Urinary bladder (tissue), 3 donors: ENCODE measurements at regions not wholly inside any gene's neighbourhood (a gene's known extent, or its start where the extent isn't known, plus 50 kb on each side); places are given as distances from the start of the nearest gene placed in this dataset.

Experiments
- DNase-seq: peaks from one replicate; pipeline ENCODE4 v3.0.0-alpha.2; 2015; ENCODE audit errors: extremely low spot score
- H3K27ac ChIP-seq: one replicate; pipeline ENCODE4 v1.5.1; 2013; ENCODE audit warnings: low read depth, mild to moderate bottlenecking, moderate library complexity
- H3K36me3 ChIP-seq: one replicate; pipeline ENCODE4 v1.6.1; 2013; ENCODE audit warnings: mild to moderate bottlenecking, moderate library complexity; ENCODE audit not compliant: insufficient read depth
- H3K4me1 ChIP-seq: one replicate; pipeline ENCODE4 v1.6.1; 2013; ENCODE audit warnings: mild to moderate bottlenecking, moderate library complexity; ENCODE audit not compliant: insufficient read depth
- H3K4me3 ChIP-seq: one replicate; pipeline ENCODE4 v1.5.1; 2013; ENCODE audit warnings: low read depth, low read length
- WGBS: extraction: QIAGEN DNeasy Blood & Tissue Kit; methylation state at CpG from one replicate; pipeline ENCODE4 v1.1.7; 2013; 5-methylcytosine and 5-hydroxymethylcytosine counted together
- donor health status: healthy with polysubstance abuse.
- donor health status: healthy.

GRCh38 chr16:13540771-13541170 lies 379.2 kb upstream of the ERCC4 start:
- H3K27ac ChIP-seq, result no peak overlapping the region
- no peaks in the 10 kb centered on the region for H3K4me1 ChIP-seq
- H3K36me3 ChIP-seq, result no peaks in the 10 kb centered on the region
- DNase-seq, result no peak
- H3K4me3 ChIP-seq, result no peak overlapping the region
- 79% methylated on average over 4 of the region's 4 CpGs for whole genome bisulfite sequencing

- Histone ChIP-seq H3K27ac (no peak overlapping the region), H3K4me1 (no peaks in the 10 kb centered on the region), H3K4me3 (no peak overlapping the region), H3K36me3 (no peaks in the 10 kb centered on the region)
- 70% methylated on average over 2 of the region's 2 CpGs for WGBS
- DNase-seq, result no peak
Measured at GRCh38 chr16:13542284-13542683, 377.7 kb upstream of the ERCC4 start.

GRCh38 chr16:13543850-13544249 lies 376.1 kb upstream of the ERCC4 start:
- DNase-seq, result no peak
- WGBS, result 33% methylated on average over 1 of the region's 1 CpG
- Histone ChIP-seq H3K4me3 (no peak overlapping the region), H3K4me1 (no peaks in the 10 kb centered on the region), H3K27ac (no peak overlapping the region), H3K36me3 (no peaks in the 10 kb centered on the region)

- WGBS, result 71% methylated on average over 2 of the region's 2 CpGs
- no peak overlapping the region for H3K4me3 ChIP-seq
- H3K4me1 ChIP-seq, result no peaks in the 10 kb centered on the region
Measured at GRCh38 chr16:13545271-13545670, 374.7 kb upstream of the ERCC4 start.

GRCh38 chr16:13550254-13550653 lies 369.7 kb upstream of the ERCC4 start:
- no peak for DNase-seq
- no peak overlapping the region for H3K27ac ChIP-seq
- 77% methylated on average over 6 of the region's 6 CpGs for WGBS
- no peaks in the 10 kb centered on the region for H3K36me3 ChIP-seq
- no peak overlapping the region for H3K4me3 ChIP-seq
- no peaks in the 10 kb centered on the region for H3K4me1 ChIP-seq

More at GRCh38 chr16:13545271-13545670, 374.7 kb upstream of the ERCC4 start:
- DNase-seq, result no peak
- Histone ChIP-seq H3K36me3 (no peaks in the 10 kb centered on the region), H3K27ac (no peak overlapping the region)

GRCh38 chr16:13552062-13552959 lies 367.6 kb upstream of the ERCC4 start:
- Histone ChIP-seq H3K4me3 (no peak overlapping the region), H3K27ac (no peak overlapping the region), H3K4me1 (no peaks in the 10 kb centered on the region), H3K36me3 (no peaks in the 10 kb centered on the region)
- WGBS, result 68% methylated on average over 15 of the region's 15 CpGs
- no peak for DNase-seq

- Histone ChIP-seq H3K4me1 (no peaks in the 10 kb centered on the region), H3K4me3 (no peak overlapping the region), H3K27ac (no peak overlapping the region)
Measured at GRCh38 chr16:13552960-13553257, 367.0 kb upstream of the ERCC4 start.

GRCh38 chr16:13553453-13553985 lies 366.4 kb upstream of the ERCC4 start:
- H3K36me3 ChIP-seq, result no peaks in the 10 kb centered on the region
- WGBS, result 68% methylated on average over 6 of the region's 6 CpGs
- DNase-seq, result no peak
- no peak overlapping the region for H3K27ac ChIP-seq
- no peaks in the 10 kb centered on the region for H3K4me1 ChIP-seq
- no peak overlapping the region for H3K4me3 ChIP-seq

More at GRCh38 chr16:13552960-13553257, 367.0 kb upstream of the ERCC4 start:
- H3K36me3 ChIP-seq, result no peaks in the 10 kb centered on the region
- no peak for DNase-seq

GRCh38 chr16:13554005-13554404 lies 365.9 kb upstream of the ERCC4 start:
- Histone ChIP-seq H3K4me3 (no peak overlapping the region), H3K4me1 (no peaks in the 10 kb centered on the region), H3K36me3 (no peaks in the 10 kb centered on the region), H3K27ac (no peak overlapping the region)
- DNase-seq, result no peak

- Histone ChIP-seq H3K27ac (no peak overlapping the region), H3K4me1 (no peaks in the 10 kb centered on the region), H3K4me3 (no peak overlapping the region), H3K36me3 (no peaks in the 10 kb centered on the region)
- no peak for DNase-seq
- WGBS, result 87% methylated on average over 5 of the region's 5 CpGs
Measured at GRCh38 chr16:13554643-13555042, 365.3 kb upstream of the ERCC4 start.

GRCh38 chr16:13557418-13557817 lies 362.5 kb upstream of the ERCC4 start:
- WGBS, result 75% methylated on average over 8 of the region's 8 CpGs
- no peak overlapping the region for H3K27ac ChIP-seq
- no peaks in the 10 kb centered on the region for H3K36me3 ChIP-seq
- H3K4me3 ChIP-seq, result no peak overlapping the region
- no peaks in the 10 kb centered on the region for H3K4me1 ChIP-seq
- DNase-seq, result no peak

- no peaks in the 10 kb centered on the region for H3K4me1 ChIP-seq
- H3K36me3 ChIP-seq, result no peaks in the 10 kb centered on the region
- no peak overlapping the region for H3K4me3 ChIP-seq
- H3K27ac ChIP-seq, result no peak overlapping the region
- DNase-seq, result no peak
- 71% methylated on average over 4 of the region's 4 CpGs for WGBS
Measured at GRCh38 chr16:13558752-13559151, 361.2 kb upstream of the ERCC4 start.

- no peak overlapping the region for H3K4me3 ChIP-seq
- 57% methylated on average over 1 of the region's 1 CpG for WGBS
- H3K4me1 ChIP-seq, result no peaks in the 10 kb centered on the region
- no peak for DNase-seq
- H3K27ac ChIP-seq, result no peak overlapping the region
- H3K36me3 ChIP-seq, result no peaks in the 10 kb centered on the region
Measured at GRCh38 chr16:13559624-13560023, 360.3 kb upstream of the ERCC4 start.

- Histone ChIP-seq H3K4me3 (no peak overlapping the region), H3K27ac (no peak overlapping the region), H3K36me3 (no peaks in the 10 kb centered on the region), H3K4me1 (no peaks in the 10 kb centered on the region)
- DNase-seq, result no peak
- 82% methylated on average over 5 of the region's 5 CpGs for WGBS
Measured at GRCh38 chr16:13560151-13560550, 359.8 kb upstream of the ERCC4 start.
